Keratinocyte (primary cell): ENCODE measurements at regions not wholly inside any gene's neighbourhood (a gene's known extent, or its start where the extent isn't known, plus 50 kb on each side); places are given as distances from the start of the nearest gene placed in this dataset.

Experiments
- DNase-seq: peaks from one replicate; pipeline ENCODE4 v3.0.0-alpha.2; 2011; ENCODE audit warnings: low read depth, missing footprints, low spot score
- FAIRE-seq: peaks from 2 replicates; lab custom pipeline; 2011; peaks lifted over from hg19 to GRCh38; lab: Jason Lieb, UNC
- H2AFZ ChIP-seq: 2 replicates; pipeline ENCODE4 v1.6.0; 2012; ENCODE audit warnings: low read length, control low read depth, inconsistent platforms; ENCODE audit not compliant: control insufficient read depth
- H3K27ac ChIP-seq: 2 replicates; pipeline ENCODE4 v1.5.1; 2011; ENCODE audit warnings: low read length; ENCODE audit not compliant: control insufficient read depth, insufficient read depth
- H3K27me3 ChIP-seq: 3 replicates; pipeline ENCODE4 v1.6.0; 2011; ENCODE audit warnings: low read length; ENCODE audit not compliant: control insufficient read depth, insufficient read depth; ENCODE audit errors: extremely low read depth
- H3K36me3 ChIP-seq, 2 experiments: 2 replicates in 1 of 2; 3 replicates in 1 of 2; pipeline ENCODE4 v1.5.1; 2011; ENCODE audit warnings: low read length in 2 of 2, mild to moderate bottlenecking in 1 of 2; ENCODE audit not compliant: control insufficient read depth in 2 of 2, insufficient read depth in 2 of 2; ENCODE audit errors: extremely low read depth in 1 of 2
- H3K4me1 ChIP-seq: 3 replicates; pipeline ENCODE4 v1.5.1; 2011; ENCODE audit warnings: low read length; ENCODE audit not compliant: control insufficient read depth, insufficient read depth; ENCODE audit errors: extremely low read depth
- H3K4me2 ChIP-seq: 3 replicates; pipeline ENCODE4 v1.6.0; 2011; ENCODE audit warnings: low read depth, low read length; ENCODE audit not compliant: control insufficient read depth, insufficient read depth; ENCODE audit errors: extremely low read depth
- H3K4me3 ChIP-seq, 3 experiments: fragments of 200-600 bp in 1 of 3; sonication (generic) in 1 of 3; 2 replicates in 2 of 3; 3 replicates in 1 of 3; pipeline ENCODE4 v1.5.1; 2011 to 2016; ENCODE audit warnings: low read length in 3 of 3, mild to moderate bottlenecking in 3 of 3, control low read depth in 2 of 3, inconsistent platforms in 1 of 3, low read depth in 1 of 3, mixed read lengths in 1 of 3, mixed run types in 1 of 3, moderate library complexity in 1 of 3; ENCODE audit not compliant: control insufficient read depth in 2 of 3, insufficient read depth in 2 of 3; ENCODE audit errors: extremely low read depth in 1 of 3
- H3K79me2 ChIP-seq: 2 replicates; pipeline ENCODE4 v1.6.0; 2012; ENCODE audit warnings: low read length; ENCODE audit not compliant: control insufficient read depth, insufficient read depth
- H3K9ac ChIP-seq: 3 replicates; pipeline ENCODE4 v1.6.0; 2011; ENCODE audit warnings: low read length; ENCODE audit not compliant: control insufficient read depth, insufficient read depth; ENCODE audit errors: extremely low read depth
- H3K9me1 ChIP-seq: 3 replicates; pipeline ENCODE4 v1.6.0; 2011; ENCODE audit warnings: low read length; ENCODE audit not compliant: control insufficient read depth, insufficient read depth; ENCODE audit errors: extremely low read depth
- H3K9me3 ChIP-seq: 2 replicates; pipeline ENCODE4 v1.5.1; 2012; ENCODE audit warnings: low read depth, low read length; ENCODE audit not compliant: control insufficient read depth
- H4K20me1 ChIP-seq: 3 replicates; pipeline ENCODE4 v1.6.0; 2011; ENCODE audit warnings: low read length; ENCODE audit not compliant: control insufficient read depth, insufficient read depth; ENCODE audit errors: extremely low read depth
- EZH2 ChIP-seq: IDR thresholded peaks from one replicate; pipeline ENCODE4 v1.6.1; 2012; ENCODE audit warnings: inconsistent platforms, mild to moderate bottlenecking, low read length, moderate library complexity
- dilution Hi-C: fragments of 300-500 bp; cut with MboI; formaldehyde crosslinking; loops from one replicate; pipeline ENCODE4 v1.7.0; 2020; ENCODE audit warnings: low sequenced_read_pairs; ENCODE audit not compliant: extremely low pct_ligation_motif_present
- TF ChIP-seq, protein P1 (sequence below), 3 experiments: IDR thresholded peaks in 1 of 3; conservative IDR thresholded peaks in 1 of 3; optimal IDR thresholded peaks in 1 of 3; 2 replicates in 2 of 3; 3 replicates in 1 of 3; pipeline versions ENCODE3 to v1.5.1; 2011; ENCODE audit warnings: low read length in 3 of 3, mild to moderate bottlenecking in 3 of 3, moderate library complexity in 2 of 3, control low read depth in 1 of 3, inconsistent platforms in 1 of 3; ENCODE audit not compliant: insufficient read depth in 2 of 3; ENCODE audit errors: extremely low read depth in 1 of 3

GRCh38 chr13:74036373-74036772, 97.8 kb downstream of the KLF12 start:
- H3K4me3 ChIP-seq: peak overlapping the region in 1 of 3 experiments; percentile 49
- H2AFZ ChIP-seq: peak overlapping the region; percentile 28
- no peak overlapping the region for H3K9ac ChIP-seq
- peak; percentile 91 for FAIRE-seq
- no peaks in the 10 kb centered on the region for H3K9me1 ChIP-seq
- peaks cover 15% of the 10 kb centered on the region for H3K4me1 ChIP-seq
- DNase-seq: peak; percentile 28
- no peaks in the 10 kb centered on the region for H4K20me1 ChIP-seq
- peak overlapping the region; percentile 23 for H3K27ac ChIP-seq
- peak overlapping the region; percentile 78 for H3K4me2 ChIP-seq
- H3K79me2 ChIP-seq: peaks cover 12% of the 10 kb centered on the region
- H3K9me3 ChIP-seq: no peaks in the 10 kb centered on the region
- H3K27me3 ChIP-seq: no peaks in the 10 kb centered on the region
- dilution Hi-C loops: no loop called here
- TF ChIP-seq, protein P1, sequence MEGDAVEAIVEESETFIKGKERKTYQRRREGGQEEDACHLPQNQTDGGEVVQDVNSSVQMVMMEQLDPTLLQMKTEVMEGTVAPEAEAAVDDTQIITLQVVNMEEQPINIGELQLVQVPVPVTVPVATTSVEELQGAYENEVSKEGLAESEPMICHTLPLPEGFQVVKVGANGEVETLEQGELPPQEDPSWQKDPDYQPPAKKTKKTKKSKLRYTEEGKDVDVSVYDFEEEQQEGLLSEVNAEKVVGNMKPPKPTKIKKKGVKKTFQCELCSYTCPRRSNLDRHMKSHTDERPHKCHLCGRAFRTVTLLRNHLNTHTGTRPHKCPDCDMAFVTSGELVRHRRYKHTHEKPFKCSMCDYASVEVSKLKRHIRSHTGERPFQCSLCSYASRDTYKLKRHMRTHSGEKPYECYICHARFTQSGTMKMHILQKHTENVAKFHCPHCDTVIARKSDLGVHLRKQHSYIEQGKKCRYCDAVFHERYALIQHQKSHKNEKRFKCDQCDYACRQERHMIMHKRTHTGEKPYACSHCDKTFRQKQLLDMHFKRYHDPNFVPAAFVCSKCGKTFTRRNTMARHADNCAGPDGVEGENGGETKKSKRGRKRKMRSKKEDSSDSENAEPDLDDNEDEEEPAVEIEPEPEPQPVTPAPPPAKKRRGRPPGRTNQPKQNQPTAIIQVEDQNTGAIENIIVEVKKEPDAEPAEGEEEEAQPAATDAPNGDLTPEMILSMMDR (optimal IDR thresholded peaks at IDR 0.05 in 1 of 3, IDR thresholded peaks at IDR 0.05 in 1 of 3, conservative IDR thresholded peaks at IDR 0.05 in 1 of 3; ENCODE audit: extremely low read depth in 1 of 3, insufficient read depth in 2 of 3, low read length in 3 of 3): no peak
- no peak for TF ChIP-seq EZH2
- H3K36me3 ChIP-seq: no peaks in the 10 kb centered on the region

- Histone ChIP-seq H3K9me3 (no peaks in the 10 kb centered on the region), H3K9me1 (no peaks in the 10 kb centered on the region), H3K36me3 (no peaks in the 10 kb centered on the region), H3K4me2 (peak overlapping the region; percentile 78), H3K4me3 (peak overlapping the region in 1 of 3 experiments; percentile 49), H2AFZ (peak overlapping the region; percentile 28), H4K20me1 (no peaks in the 10 kb centered on the region), H3K27ac (peak overlapping the region; percentile 23), H3K27me3 (no peaks in the 10 kb centered on the region), H3K79me2 (peaks cover 12% of the 10 kb centered on the region), H3K9ac (no peak overlapping the region), H3K4me1 (peaks cover 15% of the 10 kb centered on the region)
- TF ChIP-seq, protein P1 (optimal IDR thresholded peaks at IDR 0.05 in 1 of 3, IDR thresholded peaks at IDR 0.05 in 1 of 3, conservative IDR thresholded peaks at IDR 0.05 in 1 of 3; ENCODE audit: extremely low read depth in 1 of 3, insufficient read depth in 2 of 3, low read length in 3 of 3): no peak
- TF ChIP-seq EZH2: no peak
- DNase-seq: no peak
- dilution Hi-C loops: no loop called here
- no peak for FAIRE-seq
Observed at GRCh38 chr13:74035896-74036295, 98.3 kb downstream of the KLF12 start.
